OCI-LY1 (cell line): ENCODE measurements at regions not wholly inside any gene's neighbourhood (a gene's known extent, or its start where the extent isn't known, plus 50 kb on each side); places are given as distances from the start of the nearest gene placed in this dataset.
"Not testable (repeated sequence)": the region's sequence is repeated elsewhere in the genome, so short reads cannot be mapped to it uniquely, and the experiment has no call there.

Experiments used
- EZH2 ChIP-seq: fragments of 200-600 bp; sonication (generic), shearing (Covaris generic); IDR thresholded peaks from 2 replicates; pipeline ENCODE4 v1.8.0; 2017; ENCODE audit warnings: borderline replicate concordance, mixed run types, mild to moderate bottlenecking, antibody characterized with exemption, low read length, moderate library complexity, mixed read lengths
- TF ChIP-seq, protein P1 (sequence below): fragments of 200-600 bp; sonication (generic), shearing (Covaris generic); IDR thresholded peaks from 2 replicates; pipeline ENCODE4 v1.5.1; 2017; ENCODE audit warnings: mild to moderate bottlenecking, antibody characterized with exemption, low read length, moderate library complexity, mixed read lengths

DNA sequence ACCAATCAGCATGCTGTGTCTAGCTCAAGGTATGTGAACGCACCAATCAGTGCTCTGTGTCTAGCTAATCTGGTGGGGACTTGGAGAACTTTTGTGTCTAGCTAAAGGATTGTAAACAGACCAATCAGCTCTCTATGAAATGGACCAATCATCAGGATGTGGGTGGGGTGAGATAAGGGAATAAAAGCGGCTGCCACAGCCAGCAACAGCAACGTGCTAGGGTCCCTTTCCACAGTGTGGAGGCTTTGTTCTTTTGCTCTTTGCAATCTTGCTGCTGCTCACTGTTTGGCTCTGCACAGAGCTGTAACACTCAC is 1353.9 kb upstream of the CDH18 start:
- TF ChIP-seq, protein P1, sequence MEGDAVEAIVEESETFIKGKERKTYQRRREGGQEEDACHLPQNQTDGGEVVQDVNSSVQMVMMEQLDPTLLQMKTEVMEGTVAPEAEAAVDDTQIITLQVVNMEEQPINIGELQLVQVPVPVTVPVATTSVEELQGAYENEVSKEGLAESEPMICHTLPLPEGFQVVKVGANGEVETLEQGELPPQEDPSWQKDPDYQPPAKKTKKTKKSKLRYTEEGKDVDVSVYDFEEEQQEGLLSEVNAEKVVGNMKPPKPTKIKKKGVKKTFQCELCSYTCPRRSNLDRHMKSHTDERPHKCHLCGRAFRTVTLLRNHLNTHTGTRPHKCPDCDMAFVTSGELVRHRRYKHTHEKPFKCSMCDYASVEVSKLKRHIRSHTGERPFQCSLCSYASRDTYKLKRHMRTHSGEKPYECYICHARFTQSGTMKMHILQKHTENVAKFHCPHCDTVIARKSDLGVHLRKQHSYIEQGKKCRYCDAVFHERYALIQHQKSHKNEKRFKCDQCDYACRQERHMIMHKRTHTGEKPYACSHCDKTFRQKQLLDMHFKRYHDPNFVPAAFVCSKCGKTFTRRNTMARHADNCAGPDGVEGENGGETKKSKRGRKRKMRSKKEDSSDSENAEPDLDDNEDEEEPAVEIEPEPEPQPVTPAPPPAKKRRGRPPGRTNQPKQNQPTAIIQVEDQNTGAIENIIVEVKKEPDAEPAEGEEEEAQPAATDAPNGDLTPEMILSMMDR = not testable (repeated sequence)
- TF ChIP-seq EZH2 = not testable (repeated sequence)
